ENCODE measurements at regions not wholly inside any gene's neighbourhood (a gene's known extent, or its start where the extent isn't known, plus 50 kb on each side); places are given as distances from the start of the nearest gene placed in this dataset.

DNA sequence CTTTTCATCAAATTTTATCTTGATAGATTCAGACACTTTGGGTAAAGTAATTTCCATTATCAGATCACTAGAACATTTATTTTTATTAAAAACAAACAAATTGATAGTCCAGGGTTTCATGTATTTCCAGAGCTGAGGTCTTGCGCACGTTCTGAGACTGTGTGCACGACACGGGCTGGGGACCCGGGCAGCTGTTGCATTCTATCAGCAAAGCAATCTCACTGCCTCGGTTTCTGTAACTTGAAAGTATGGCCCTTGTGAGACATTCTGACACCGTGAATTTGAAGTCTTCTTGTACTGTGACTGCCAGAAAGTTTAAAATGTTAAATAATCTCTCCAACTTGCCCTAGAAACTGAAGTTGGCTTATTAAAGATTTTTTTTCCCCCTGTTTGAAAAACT is 746.9 kb upstream of the ADGRL2 start:
- no peaks in the 10 kb centered on the region for H3K4me1 Mint-ChIP-seq
- DNase-seq, result no peak
- POLR2A ChIA-PET, result no interaction called here
- H3K27me3 Mint-ChIP-seq, result no peaks in the 10 kb centered on the region
- peaks cover 3% of the 10 kb centered on the region for H3K9me3 Mint-ChIP-seq
- H3K27ac Mint-ChIP-seq, result no peak overlapping the region
- CTCF ChIA-PET, result no interaction called here
- H3K4me3 Mint-ChIP-seq, result no peak overlapping the region
- no peaks in the 10 kb centered on the region for H3K36me3 Mint-ChIP-seq (ENCODE audit: low read depth)

DNA sequence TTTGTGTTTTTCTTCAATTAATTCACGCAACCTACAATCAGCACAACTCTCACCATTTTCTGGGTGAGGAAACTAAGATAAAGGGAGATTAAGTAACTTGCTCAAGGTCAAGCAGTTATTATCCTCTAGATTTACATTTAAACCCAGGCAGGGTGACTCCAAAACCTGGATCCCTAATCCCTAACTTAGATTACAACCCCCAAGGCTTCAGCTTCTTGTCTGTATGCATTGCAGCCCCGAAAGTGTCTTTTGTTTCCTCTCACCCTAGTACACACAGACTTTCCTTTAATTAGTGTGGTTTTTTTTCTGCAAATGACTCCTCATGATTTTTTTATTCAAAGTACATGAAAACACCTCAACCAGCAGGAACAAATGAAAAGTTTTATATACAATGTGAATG is 748.6 kb upstream of the ADGRL2 start:
- Mint-ChIP-seq H3K27me3 (no peaks in the 10 kb centered on the region), H3K27ac (no peak overlapping the region), H3K4me3 (no peak overlapping the region), H3K4me1 (no peaks in the 10 kb centered on the region), H3K9me3 (peaks cover 3% of the 10 kb centered on the region), H3K36me3 (ENCODE audit: low read depth) (no peaks in the 10 kb centered on the region)
- no peak for DNase-seq
- POLR2A ChIA-PET, result no interaction called here
- CTCF ChIA-PET, result no interaction called here

DNA sequence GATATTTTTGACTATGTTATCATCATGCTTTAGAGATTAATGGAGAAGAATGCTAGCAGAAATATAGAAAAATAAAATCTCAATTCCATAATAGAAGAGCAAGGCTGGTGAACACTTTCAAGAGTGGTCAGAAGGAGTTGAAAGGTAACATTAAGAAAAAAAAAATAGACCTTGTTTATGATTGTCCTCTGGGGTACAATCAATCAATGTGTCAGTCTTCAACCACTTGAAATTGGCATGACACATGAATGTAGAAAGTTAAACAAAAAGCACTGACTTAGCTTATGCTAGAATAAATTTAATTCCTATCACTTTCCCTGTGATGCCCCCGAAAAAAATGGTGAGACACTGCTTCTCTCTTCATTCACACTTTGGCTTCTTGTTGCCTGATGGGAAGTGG is 750.3 kb upstream of the ADGRL2 start:
- Mint-ChIP-seq H3K27ac (no peak overlapping the region), H3K27me3 (no peaks in the 10 kb centered on the region), H3K4me3 (no peak overlapping the region), H3K4me1 (no peaks in the 10 kb centered on the region), H3K9me3 (peaks cover 6% of the 10 kb centered on the region), H3K36me3 (ENCODE audit: low read depth) (no peaks in the 10 kb centered on the region)
- ChIA-PET POLR2A (no interaction called here), CTCF (no interaction called here)
- DNase-seq, result no peak

DNA sequence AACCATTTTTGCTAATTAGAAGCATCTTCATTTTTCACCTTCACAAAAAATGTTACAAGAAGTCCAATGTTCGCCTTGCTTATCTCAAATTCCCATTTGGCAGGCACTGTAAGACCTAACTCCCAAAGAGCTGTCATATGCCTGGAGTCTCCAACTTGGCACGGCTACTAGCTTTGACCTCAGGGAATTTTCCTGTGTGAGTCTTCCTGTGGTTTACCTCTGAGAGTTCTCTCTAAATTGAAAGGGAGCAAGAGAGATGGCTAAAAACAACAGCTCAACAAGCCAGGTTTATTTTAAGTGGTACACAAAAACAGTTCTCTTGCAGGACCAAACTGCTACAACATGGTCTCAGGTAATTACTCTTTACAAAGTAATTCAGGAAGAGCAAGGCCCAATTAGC is 756.0 kb upstream of the ADGRL2 start:
- Mint-ChIP-seq H3K4me1 (no peaks in the 10 kb centered on the region), H3K27ac (no peak overlapping the region), H3K9me3 (peaks cover 3% of the 10 kb centered on the region), H3K36me3 (ENCODE audit: low read depth) (no peaks in the 10 kb centered on the region), H3K27me3 (no peaks in the 10 kb centered on the region), H3K4me3 (no peak overlapping the region)
- ChIA-PET POLR2A (no interaction called here), CTCF (no interaction called here)
- no peak for DNase-seq

DNA sequence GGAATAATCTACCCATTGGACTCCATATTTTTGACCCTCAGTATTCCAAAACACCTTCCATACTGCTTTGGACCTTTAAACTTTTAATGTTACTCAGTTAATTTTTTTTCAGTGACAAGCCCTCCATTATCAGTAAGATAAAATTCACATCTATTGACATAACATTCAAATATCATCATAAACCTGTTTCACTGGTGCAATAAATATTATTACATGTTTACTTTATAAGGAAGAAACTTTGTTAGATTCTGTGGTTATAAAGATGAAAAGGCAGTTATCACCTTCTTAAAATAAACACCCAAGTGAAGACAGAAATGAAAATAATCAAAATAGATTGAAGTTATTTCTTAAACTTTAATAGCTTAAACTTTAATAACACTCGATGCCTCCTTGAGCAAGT is 758.5 kb upstream of the ADGRL2 start:
- Mint-ChIP-seq H3K27ac (no peak overlapping the region), H3K36me3 (ENCODE audit: low read depth) (no peaks in the 10 kb centered on the region), H3K9me3 (peaks cover 3% of the 10 kb centered on the region), H3K27me3 (no peaks in the 10 kb centered on the region), H3K4me1 (no peaks in the 10 kb centered on the region), H3K4me3 (no peak overlapping the region)
- DNase-seq, result no peak
- ChIA-PET CTCF (no interaction called here), POLR2A (no interaction called here)

DNA sequence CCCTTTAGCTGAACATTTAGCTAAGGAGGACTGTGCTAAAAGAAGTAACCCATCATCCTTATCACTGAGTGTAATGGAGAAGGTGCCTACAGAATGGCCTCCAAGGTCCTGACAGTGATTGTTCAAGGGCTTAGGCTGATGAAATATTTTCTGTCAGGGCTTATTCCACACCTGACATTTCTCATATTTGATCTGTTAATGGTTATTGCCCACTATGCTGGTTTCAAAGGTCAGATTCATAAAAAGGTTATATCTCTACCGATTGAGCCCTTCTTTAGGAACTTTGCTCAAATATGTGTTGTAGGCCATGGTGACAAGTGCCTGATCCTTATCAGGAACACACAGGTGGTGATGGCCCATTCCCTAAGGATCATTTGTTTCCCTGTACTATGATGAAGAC is 766.4 kb upstream of the ADGRL2 start:
- no peak for DNase-seq
- POLR2A ChIA-PET, result no interaction called here
- Mint-ChIP-seq H3K4me1 (no peaks in the 10 kb centered on the region), H3K36me3 (ENCODE audit: low read depth) (no peaks in the 10 kb centered on the region), H3K27ac (no peak overlapping the region), H3K4me3 (no peak overlapping the region), H3K27me3 (no peaks in the 10 kb centered on the region), H3K9me3 (no peaks in the 10 kb centered on the region)
- CTCF ChIA-PET, result no interaction called here

DNA sequence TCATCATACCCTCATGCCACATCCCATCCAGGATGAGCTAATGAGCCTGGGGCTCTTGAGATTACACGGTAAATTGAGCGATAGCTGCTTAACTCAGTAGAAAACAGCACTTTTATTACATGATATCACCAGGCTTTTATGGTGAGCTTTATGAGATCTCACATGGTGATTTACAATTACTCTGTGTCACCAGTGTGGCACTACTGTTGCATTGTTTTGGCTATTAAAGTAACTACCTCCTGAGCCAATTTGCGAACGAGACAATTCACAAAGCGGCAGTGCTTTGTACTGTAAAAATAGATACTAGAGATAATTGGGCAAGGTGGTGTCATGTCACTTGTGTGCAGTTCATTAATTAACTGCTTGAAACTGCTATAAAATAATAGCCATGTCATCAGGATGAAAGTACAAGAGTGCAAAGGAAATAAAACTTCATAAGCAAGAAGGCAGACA is 767.7 kb upstream of the ADGRL2 start:
- Mint-ChIP-seq H3K4me1 (no peaks in the 10 kb centered on the region), H3K4me3 (no peak overlapping the region), H3K27ac (no peak overlapping the region), H3K9me3 (no peaks in the 10 kb centered on the region), H3K36me3 (ENCODE audit: low read depth) (no peaks in the 10 kb centered on the region), H3K27me3 (no peaks in the 10 kb centered on the region)
- ChIA-PET POLR2A (no interaction called here), CTCF (no interaction called here)
- no peak for DNase-seq

DNA sequence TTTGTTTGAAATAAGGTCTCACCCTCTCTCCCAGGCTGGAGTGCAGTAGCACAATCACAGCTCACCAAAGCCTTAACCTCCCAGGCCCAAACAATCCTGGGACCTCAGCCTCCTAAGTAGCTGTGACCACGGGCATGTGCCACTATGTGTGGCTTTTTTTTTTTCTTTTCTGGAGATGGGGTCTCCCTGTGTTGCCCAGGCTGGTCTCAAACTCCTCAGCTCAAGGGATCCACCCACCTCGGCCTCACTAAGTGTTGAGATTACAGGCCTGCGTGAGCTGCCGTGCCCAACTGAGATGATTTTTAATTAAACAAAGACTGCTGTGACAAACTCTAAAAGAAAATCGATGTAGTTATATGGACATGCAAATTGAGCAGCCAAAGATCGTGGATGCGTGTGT is 768.4 kb upstream of the ADGRL2 start:
- no peak overlapping the region for H3K27ac Mint-ChIP-seq
- H3K4me3 Mint-ChIP-seq, result no peak overlapping the region
- H3K27me3 Mint-ChIP-seq, result no peaks in the 10 kb centered on the region
- ChIA-PET CTCF (no interaction called here), POLR2A (no interaction called here)
- H3K9me3 Mint-ChIP-seq, result no peaks in the 10 kb centered on the region
- H3K4me1 Mint-ChIP-seq, result no peaks in the 10 kb centered on the region
- DNase-seq, result no peak
- H3K36me3 Mint-ChIP-seq (ENCODE audit: low read depth), result no peaks in the 10 kb centered on the region

DNA sequence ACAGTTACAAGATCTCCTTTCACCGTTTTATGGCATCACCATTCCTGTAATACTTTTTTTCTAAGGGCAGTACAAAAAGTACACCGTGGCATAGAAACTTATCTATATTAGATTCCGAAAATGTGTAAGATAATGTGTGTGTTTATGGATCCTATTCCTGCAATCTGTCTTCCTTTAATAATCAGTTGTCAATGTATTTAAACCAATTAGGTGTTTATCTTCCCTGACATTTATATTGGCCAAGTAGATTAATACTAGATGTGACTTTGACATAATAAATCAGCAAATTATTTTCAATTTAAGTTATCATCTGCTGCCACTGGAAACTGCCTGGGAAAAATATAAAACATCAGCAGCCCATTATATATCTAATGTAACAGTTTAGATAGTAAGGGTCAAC is 770.3 kb upstream of the ADGRL2 start:
- Mint-ChIP-seq H3K9me3 (no peaks in the 10 kb centered on the region), H3K4me3 (no peak overlapping the region), H3K27ac (no peak overlapping the region), H3K27me3 (no peaks in the 10 kb centered on the region), H3K4me1 (no peaks in the 10 kb centered on the region), H3K36me3 (ENCODE audit: low read depth) (no peaks in the 10 kb centered on the region)
- CTCF ChIA-PET, result no interaction called here
- POLR2A ChIA-PET, result no interaction called here
- no peak for DNase-seq

DNA sequence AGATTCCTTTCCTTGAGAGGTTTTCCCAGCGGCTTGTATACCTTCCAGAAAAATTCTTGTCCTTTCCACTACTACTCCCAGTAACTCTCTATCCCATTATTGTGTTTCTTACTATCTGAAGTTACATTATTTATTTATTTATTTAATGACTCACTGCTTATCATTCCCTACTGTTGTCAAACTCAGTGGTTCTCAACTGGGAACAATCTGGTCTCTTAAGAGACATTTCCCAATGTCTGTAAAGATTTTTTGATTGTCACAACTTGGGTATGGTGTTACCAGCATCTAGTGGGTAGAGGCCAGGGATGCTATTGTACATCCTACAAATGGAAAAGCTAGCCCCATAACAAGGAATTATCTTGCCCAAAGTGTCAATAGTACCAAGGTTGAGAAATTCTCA is 771.5 kb upstream of the ADGRL2 start:
- CTCF ChIA-PET, result no interaction called here
- Mint-ChIP-seq H3K27me3 (no peaks in the 10 kb centered on the region), H3K4me1 (no peaks in the 10 kb centered on the region), H3K9me3 (no peaks in the 10 kb centered on the region), H3K36me3 (ENCODE audit: low read depth) (no peaks in the 10 kb centered on the region), H3K4me3 (no peak overlapping the region), H3K27ac (no peak overlapping the region)
- no peak for DNase-seq
- POLR2A ChIA-PET, result no interaction called here

DNA sequence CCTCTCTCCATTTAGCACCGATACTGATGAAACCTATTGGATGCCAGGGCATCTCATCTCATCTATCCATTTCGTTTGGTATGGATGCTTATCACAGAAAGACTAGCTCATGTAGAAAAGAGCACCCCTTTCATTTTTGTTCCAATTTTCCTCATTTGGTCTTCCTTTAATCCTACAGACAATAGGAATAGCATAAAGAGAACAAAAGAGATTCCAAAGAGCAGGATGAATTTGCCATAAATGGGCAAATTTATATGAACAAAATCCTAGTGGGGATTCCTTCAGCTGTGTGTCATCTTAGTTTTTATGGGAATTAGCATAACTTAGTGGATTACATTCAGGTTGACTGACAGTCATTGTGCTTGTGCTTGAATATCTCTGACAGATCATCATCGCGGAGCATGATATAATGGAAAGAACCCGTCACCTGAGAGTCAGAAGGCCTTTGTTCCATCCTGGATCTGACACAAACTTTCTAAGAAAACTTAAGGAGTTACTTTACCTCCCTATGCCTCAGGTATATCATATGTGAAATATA is 777.5 kb upstream of the ADGRL2 start:
- no peaks in the 10 kb centered on the region for H3K36me3 Mint-ChIP-seq (ENCODE audit: low read depth)
- H3K4me3 Mint-ChIP-seq, result no peak overlapping the region
- ChIA-PET POLR2A (no interaction called here), CTCF (no interaction called here)
- H3K4me1 Mint-ChIP-seq, result no peaks in the 10 kb centered on the region
- H3K27ac Mint-ChIP-seq, result no peak overlapping the region
- DNase-seq, result no peak
- H3K9me3 Mint-ChIP-seq, result no peaks in the 10 kb centered on the region
- H3K27me3 Mint-ChIP-seq, result no peaks in the 10 kb centered on the region

DNA sequence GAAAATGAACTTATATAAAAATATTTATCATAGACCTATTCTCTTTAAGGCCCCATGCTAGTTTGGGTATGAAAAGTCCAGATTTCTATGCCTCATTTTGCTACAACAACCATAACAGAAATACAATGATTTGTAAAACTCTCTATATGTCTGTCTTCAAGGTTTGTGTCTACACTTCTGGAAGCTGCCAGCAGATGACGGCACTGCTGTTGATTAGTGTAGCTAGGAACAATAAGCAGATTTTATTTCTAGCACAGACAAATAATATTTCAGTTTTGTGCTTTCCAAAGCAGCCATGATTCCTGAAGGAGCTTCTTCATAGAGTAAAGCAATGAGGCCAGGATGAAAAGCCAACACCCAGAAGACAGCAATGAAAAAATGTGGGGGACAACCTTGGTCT is 779.6 kb upstream of the ADGRL2 start:
- Mint-ChIP-seq H3K4me3 (no peak overlapping the region), H3K27ac (no peak overlapping the region), H3K4me1 (no peaks in the 10 kb centered on the region), H3K9me3 (no peaks in the 10 kb centered on the region), H3K36me3 (ENCODE audit: low read depth) (no peaks in the 10 kb centered on the region), H3K27me3 (no peaks in the 10 kb centered on the region)
- DNase-seq, result no peak
- ChIA-PET CTCF (no interaction called here), POLR2A (no interaction called here)

DNA sequence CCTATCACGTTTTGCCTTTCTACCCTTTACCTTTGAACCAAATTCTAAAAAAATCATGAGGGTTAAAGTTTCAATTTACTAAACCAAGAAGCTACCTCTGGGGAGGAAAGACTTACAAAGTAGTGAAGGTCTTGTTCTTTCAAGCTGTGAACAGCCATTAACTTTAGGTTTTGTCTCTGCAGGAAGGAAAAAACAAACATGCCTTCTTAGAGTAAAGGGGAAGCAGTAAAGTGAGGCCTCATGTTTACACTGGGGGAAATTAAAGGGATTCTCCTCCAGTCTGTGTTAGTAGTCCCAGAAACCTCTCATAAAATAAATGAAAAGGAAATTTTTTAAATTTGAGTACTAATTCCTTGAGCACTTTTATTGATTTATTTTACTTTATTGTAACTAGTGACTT is 780.2 kb upstream of the ADGRL2 start:
- H3K27ac Mint-ChIP-seq, result no peak overlapping the region
- H3K27me3 Mint-ChIP-seq, result no peaks in the 10 kb centered on the region
- no peaks in the 10 kb centered on the region for H3K4me1 Mint-ChIP-seq
- DNase-seq, result no peak
- H3K9me3 Mint-ChIP-seq, result no peaks in the 10 kb centered on the region
- ChIA-PET POLR2A (no interaction called here), CTCF (no interaction called here)
- H3K4me3 Mint-ChIP-seq, result no peak overlapping the region
- no peaks in the 10 kb centered on the region for H3K36me3 Mint-ChIP-seq (ENCODE audit: low read depth)

DNA sequence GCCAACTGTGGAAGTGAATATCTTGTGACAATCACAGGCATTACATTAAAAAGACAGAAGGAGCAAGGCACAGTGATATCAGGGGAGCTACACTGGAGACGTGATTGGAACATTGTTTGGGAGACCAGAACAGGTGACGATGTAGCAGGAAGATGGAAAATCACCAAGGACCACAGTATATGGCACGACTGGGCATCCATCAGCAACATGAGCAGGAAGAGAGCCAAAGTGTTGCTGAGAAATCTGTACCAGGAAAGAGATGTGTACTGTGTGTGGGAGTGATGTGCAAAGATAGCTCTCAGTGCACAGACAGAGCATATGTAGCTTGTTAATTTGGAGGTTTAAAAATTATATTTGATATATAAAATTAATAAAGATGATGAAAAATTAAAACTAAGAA is 790.6 kb upstream of the ADGRL2 start:
- Mint-ChIP-seq H3K9me3 (peaks cover 6% of the 10 kb centered on the region), H3K4me1 (no peaks in the 10 kb centered on the region), H3K4me3 (no peak overlapping the region), H3K27ac (no peak overlapping the region), H3K36me3 (ENCODE audit: low read depth) (no peaks in the 10 kb centered on the region), H3K27me3 (no peaks in the 10 kb centered on the region)
- ChIA-PET CTCF (no interaction called here), POLR2A (no interaction called here)
- DNase-seq, result no peak

DNA sequence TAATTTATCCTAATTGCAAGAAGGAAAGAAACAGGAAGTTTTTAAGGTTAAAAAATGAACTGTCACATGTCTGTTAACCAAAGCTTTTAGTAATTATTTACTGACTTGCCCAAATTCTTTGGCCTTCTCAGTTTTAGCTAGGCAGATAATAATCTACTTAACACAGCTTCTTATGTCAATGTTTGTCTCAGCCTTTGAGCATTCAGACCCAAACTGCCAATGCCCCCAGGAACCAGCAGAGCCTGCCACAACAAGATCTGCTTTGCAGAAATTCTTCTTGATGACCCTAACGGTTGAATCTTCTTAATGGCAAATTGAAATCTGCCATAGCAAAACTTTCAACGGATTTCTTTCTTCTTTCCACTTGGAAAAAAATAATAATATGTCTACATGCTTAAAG is 792.4 kb upstream of the ADGRL2 start:
- CTCF ChIA-PET, result no interaction called here
- no peaks in the 10 kb centered on the region for H3K27me3 Mint-ChIP-seq
- peaks cover 7% of the 10 kb centered on the region for H3K9me3 Mint-ChIP-seq
- POLR2A ChIA-PET, result no interaction called here
- H3K4me1 Mint-ChIP-seq, result no peaks in the 10 kb centered on the region
- H3K36me3 Mint-ChIP-seq (ENCODE audit: low read depth), result no peaks in the 10 kb centered on the region
- no peak overlapping the region for H3K27ac Mint-ChIP-seq
- H3K4me3 Mint-ChIP-seq, result no peak overlapping the region
- DNase-seq, result no peak
